OCI-LY1 (cell line): ENCODE measurements at regions not wholly inside any gene's neighbourhood (a gene's known extent, or its start where the extent isn't known, plus 50 kb on each side); places are given as distances from the start of the nearest gene placed in this dataset.

Experiments
- H2AFZ ChIP-seq: fragments of 200-600 bp; sonication (generic), shearing (Covaris generic); 2 replicates; pipeline ENCODE4 v1.6.0; 2014; ENCODE audit warnings: antibody characterized with exemption, mild to moderate bottlenecking, low read length
- H3F3A ChIP-seq: fragments of 200-600 bp; sonication (generic), shearing (Covaris generic); 2 replicates; pipeline ENCODE4 v1.6.0; 2014; ENCODE audit warnings: mild to moderate bottlenecking, antibody characterized with exemption, low read length, moderate library complexity; ENCODE audit not compliant: insufficient read depth
- H3K27ac ChIP-seq: fragments of 200-600 bp; sonication (generic); 2 replicates; pipeline ENCODE4 v1.5.1; 2014; ENCODE audit warnings: low read length, mixed run types, mild to moderate bottlenecking, low read depth; ENCODE audit not compliant: poor library complexity, severe bottlenecking
- H3K27me3 ChIP-seq: fragments of 200-600 bp; sonication (generic); 2 replicates; pipeline ENCODE4 v1.6.0; 2014; ENCODE audit warnings: antibody characterized with exemption, mild to moderate bottlenecking, low read length, moderate library complexity; ENCODE audit not compliant: insufficient read depth
- H3K36me3 ChIP-seq: fragments of 200-600 bp; sonication (generic); 2 replicates; pipeline ENCODE4 v1.6.1; 2014; ENCODE audit warnings: mild to moderate bottlenecking, antibody characterized with exemption, low read length, moderate library complexity, mixed read lengths; ENCODE audit not compliant: insufficient read depth
- H3K4me1 ChIP-seq: fragments of 200-600 bp; sonication (generic); 2 replicates; pipeline ENCODE4 v1.5.1; 2014; ENCODE audit warnings: mild to moderate bottlenecking, low read length, moderate library complexity; ENCODE audit not compliant: insufficient read depth, severe bottlenecking
- H3K4me2 ChIP-seq: fragments of 200-600 bp; sonication (generic), shearing (Covaris generic); 2 replicates; pipeline ENCODE4 v1.6.1; 2014; ENCODE audit warnings: low read length
- H3K4me3 ChIP-seq: fragments of 200-600 bp; sonication (generic); 2 replicates; pipeline ENCODE4 v1.5.1; 2014; ENCODE audit warnings: low read length, low read depth, mild to moderate bottlenecking, mixed read lengths; ENCODE audit not compliant: poor library complexity, severe bottlenecking
- H3K79me2 ChIP-seq: fragments of 200-600 bp; shearing (Covaris generic); 2 replicates; pipeline ENCODE4 v1.6.1; 2016; ENCODE audit warnings: mixed run types, low read length, mixed read lengths; ENCODE audit not compliant: insufficient read depth
- H3K9ac ChIP-seq: fragments of 200-600 bp; sonication (generic), shearing (Covaris generic); 2 replicates; pipeline ENCODE4 v1.6.1; 2014; ENCODE audit warnings: mild to moderate bottlenecking, low read length, mixed read lengths
- H3K9me2 ChIP-seq: fragments of 200-600 bp; sonication (generic), shearing (Covaris generic); 2 replicates; pipeline ENCODE4 v1.6.1; 2014; ENCODE audit warnings: low read depth, mild to moderate bottlenecking, low read length, mixed read lengths
- H3K9me3 ChIP-seq: fragments of 200-600 bp; shearing (Covaris generic); 2 replicates; pipeline ENCODE4 v1.6.1; 2014; ENCODE audit warnings: low read length, mixed read lengths
- H4K20me1 ChIP-seq: fragments of 200-600 bp; sonication (generic), shearing (Covaris generic); 2 replicates; pipeline ENCODE4 v1.6.0; 2016; ENCODE audit warnings: mild to moderate bottlenecking, low read length; ENCODE audit not compliant: insufficient read depth
- CTCF ChIP-seq: fragments of 200-600 bp; sonication (generic), shearing (Covaris generic); IDR thresholded peaks from 2 replicates; pipeline ENCODE4 v1.5.1; 2017; ENCODE audit warnings: mild to moderate bottlenecking, antibody characterized with exemption, low read length, moderate library complexity, mixed read lengths
- EZH2 ChIP-seq: fragments of 200-600 bp; sonication (generic), shearing (Covaris generic); IDR thresholded peaks from 2 replicates; pipeline ENCODE4 v1.8.0; 2017; ENCODE audit warnings: borderline replicate concordance, mixed run types, mild to moderate bottlenecking, antibody characterized with exemption, low read length, moderate library complexity, mixed read lengths

DNA sequence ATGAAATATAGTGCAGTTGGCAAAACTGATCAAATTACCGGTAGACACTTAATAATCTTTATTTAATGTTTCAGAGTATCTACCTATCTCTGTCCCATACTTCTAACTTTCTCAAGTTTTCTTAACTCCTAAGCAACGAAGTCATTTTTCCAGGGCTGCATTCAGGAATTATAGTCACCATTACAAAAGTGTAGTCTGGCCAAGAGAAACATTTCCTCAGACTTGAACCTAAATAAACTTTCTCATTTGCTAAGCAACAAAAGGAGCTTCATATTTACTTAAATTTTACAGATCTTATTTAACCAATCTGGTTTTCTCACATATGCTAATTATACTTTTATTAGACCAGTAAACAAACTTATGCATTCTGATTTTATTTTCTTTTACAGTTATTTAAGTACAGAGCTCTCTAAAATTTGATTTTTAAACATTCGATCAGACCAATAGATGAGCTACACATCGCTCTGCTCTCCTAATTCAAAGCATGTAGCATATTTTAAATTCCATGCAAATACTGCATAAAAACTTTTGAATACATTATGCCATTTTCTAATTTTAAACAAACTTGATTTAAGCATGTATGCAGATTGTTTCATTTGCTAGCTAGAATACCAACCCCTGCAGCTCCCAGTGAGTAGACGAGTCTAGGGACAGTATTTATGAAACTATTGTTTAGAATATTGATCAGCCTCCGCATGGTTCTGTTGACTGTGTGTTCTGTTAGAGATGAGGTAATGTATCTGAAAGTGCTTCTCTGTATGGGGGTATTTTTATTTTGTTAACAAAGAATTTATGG, 201.4 kb downstream of the CHRM3 start:
- H3K4me3 ChIP-seq: no peak overlapping the region
- H3K4me2 ChIP-seq: no peak overlapping the region
- no peaks in the 10 kb centered on the region for H3K79me2 ChIP-seq
- H3K9me2 ChIP-seq: no peaks in the 10 kb centered on the region
- no peak overlapping the region for H3K9ac ChIP-seq
- H3K27me3 ChIP-seq: no peaks in the 10 kb centered on the region
- no peaks in the 10 kb centered on the region for H3F3A ChIP-seq
- no peaks in the 10 kb centered on the region for H3K4me1 ChIP-seq
- TF ChIP-seq CTCF (no peak), EZH2 (no peak)
- H3K9me3 ChIP-seq: no peaks in the 10 kb centered on the region
- H3K27ac ChIP-seq: no peak overlapping the region
- H4K20me1 ChIP-seq: no peaks in the 10 kb centered on the region
- no peak overlapping the region for H2AFZ ChIP-seq
- no peaks in the 10 kb centered on the region for H3K36me3 ChIP-seq

GRCh38 chr1:239590556-239590955, 204.2 kb downstream of the CHRM3 start:
- H3K4me2 ChIP-seq: no peak overlapping the region
- no peaks in the 10 kb centered on the region for H4K20me1 ChIP-seq
- no peaks in the 10 kb centered on the region for H3K4me1 ChIP-seq
- no peaks in the 10 kb centered on the region for H3F3A ChIP-seq
- no peaks in the 10 kb centered on the region for H3K27me3 ChIP-seq
- H3K9me2 ChIP-seq: no peaks in the 10 kb centered on the region
- TF ChIP-seq CTCF (no peak), EZH2 (no peak)
- H3K9me3 ChIP-seq: no peaks in the 10 kb centered on the region
- H3K4me3 ChIP-seq: no peak overlapping the region
- H3K36me3 ChIP-seq: no peaks in the 10 kb centered on the region
- no peak overlapping the region for H3K27ac ChIP-seq
- H2AFZ ChIP-seq: no peak overlapping the region
- H3K9ac ChIP-seq: no peak overlapping the region
- H3K79me2 ChIP-seq: no peaks in the 10 kb centered on the region

- Histone ChIP-seq H3K36me3 (no peaks in the 10 kb centered on the region), H3K4me3 (no peak overlapping the region), H3K4me1 (no peaks in the 10 kb centered on the region), H4K20me1 (no peaks in the 10 kb centered on the region), H3K27me3 (no peaks in the 10 kb centered on the region), H3K79me2 (no peaks in the 10 kb centered on the region), H3K9ac (no peak overlapping the region), H3F3A (no peaks in the 10 kb centered on the region), H3K9me3 (no peaks in the 10 kb centered on the region), H2AFZ (no peak overlapping the region), H3K9me2 (no peaks in the 10 kb centered on the region), H3K27ac (no peak overlapping the region), H3K4me2 (no peak overlapping the region)
- no peak for TF ChIP-seq CTCF
- TF ChIP-seq EZH2: no peak
Measured at GRCh38 chr1:239593527-239593926, 207.2 kb downstream of the CHRM3 start.
